NCI-H1436 treated with DMSO at 0.1 percent for 48 hours (cell line): ENCODE measurements at regions not wholly inside any gene's neighbourhood (a gene's known extent, or its start where the extent isn't known, plus 50 kb on each side); places are given as distances from the start of the nearest gene placed in this dataset.
"Not testable (repeated sequence)": the region's sequence is repeated elsewhere in the genome, so short reads cannot be mapped to it uniquely, and the experiment has no call there.

ENCODE experiments used
- DNase-seq: peaks from one replicate; lab custom pipeline; 2025; lab: John Stamatoyannopoulos, UW

DNA sequence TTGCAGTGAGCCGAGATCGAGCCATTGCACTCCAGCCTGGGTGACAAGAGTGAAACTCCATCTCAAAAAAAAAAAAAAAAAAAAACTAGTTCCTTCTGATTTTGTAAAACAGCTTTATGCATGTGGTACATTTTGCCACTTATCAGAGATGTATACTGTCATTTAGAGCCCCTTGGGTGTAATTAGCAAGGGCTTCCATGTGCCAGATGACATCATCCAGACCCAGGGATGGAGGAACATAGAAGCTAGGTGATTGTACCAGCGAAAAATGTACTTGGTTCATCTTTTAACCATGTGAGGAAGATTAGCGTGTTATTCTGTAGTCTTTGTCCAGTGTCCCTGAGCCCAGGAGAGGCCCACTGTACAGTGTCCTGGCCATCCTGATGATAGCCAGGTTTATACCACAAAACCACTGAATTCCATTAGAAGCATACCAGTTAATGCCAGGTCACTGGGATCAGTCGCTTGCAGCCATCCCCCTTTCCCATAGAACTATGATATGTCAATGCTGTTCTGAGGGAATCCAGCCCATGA lies 239.3 kb upstream of the SGCD start:
- no peak for DNase-seq

DNA sequence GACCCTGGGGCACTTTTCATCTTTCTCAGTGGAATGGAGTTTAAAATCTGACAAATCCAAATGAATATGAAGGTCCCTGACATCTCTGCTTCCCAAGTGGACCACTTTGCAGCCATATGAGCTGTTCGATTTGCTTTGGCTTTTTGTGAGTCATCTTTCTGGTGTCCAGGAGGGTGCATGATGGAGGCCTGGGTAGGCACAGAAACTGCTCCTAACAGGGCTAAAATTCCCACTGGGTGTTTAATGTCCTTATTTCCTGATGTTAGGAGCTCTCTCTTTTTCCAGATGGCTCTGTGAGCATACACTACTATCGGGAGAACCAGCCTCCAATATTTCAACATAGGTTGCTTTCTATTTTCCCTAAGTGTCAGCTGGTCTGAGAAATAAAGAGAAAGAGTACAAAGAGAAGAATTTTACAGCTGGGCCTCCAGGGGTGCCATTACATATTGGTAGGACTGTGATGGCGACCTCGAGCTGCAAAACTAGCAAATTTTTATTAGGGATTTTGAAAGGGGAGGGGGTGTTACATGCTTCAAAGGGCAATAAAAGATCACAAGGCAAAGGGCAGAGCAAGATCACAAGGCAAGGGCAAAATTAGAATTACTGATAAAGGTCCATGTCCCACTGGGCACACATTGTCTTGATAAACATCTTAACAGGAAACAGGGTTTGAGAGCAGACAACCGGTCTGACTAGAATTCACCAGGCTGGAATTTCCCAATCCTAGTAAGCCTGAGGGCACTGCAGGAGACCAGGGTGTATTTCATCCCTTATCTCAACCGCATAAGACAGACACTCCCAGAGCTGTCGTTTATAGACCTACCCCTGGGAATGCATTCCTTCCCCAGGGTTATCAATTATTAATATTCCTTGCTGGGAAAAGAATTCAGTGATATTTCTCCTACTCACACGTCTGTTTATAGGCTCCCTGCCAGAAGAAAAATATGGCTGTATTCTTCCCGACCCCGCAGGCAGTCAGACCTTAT lies 236.7 kb upstream of the SGCD start:
- DNase-seq, result not testable (repeated sequence)

DNA sequence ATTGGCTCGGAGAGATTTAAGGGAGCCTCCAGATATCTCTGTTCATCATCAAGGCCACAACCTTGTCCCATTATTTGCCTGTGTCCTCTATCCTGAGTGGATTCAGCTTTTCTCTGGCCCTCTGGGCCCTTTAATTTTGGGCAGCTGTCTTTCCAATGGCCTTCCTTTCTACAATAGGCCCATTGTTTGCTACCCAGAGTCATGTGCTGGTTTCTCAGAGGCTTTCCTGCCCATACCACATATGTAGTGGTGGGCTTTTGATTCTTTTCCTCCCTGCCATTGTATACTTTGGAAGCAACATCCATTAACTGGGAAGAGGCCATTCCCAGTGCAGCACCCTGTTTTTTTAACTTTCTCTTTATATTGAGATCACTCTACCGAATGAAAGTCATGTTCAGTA lies 233.9 kb upstream of the SGCD start:
- no peak for DNase-seq

DNA sequence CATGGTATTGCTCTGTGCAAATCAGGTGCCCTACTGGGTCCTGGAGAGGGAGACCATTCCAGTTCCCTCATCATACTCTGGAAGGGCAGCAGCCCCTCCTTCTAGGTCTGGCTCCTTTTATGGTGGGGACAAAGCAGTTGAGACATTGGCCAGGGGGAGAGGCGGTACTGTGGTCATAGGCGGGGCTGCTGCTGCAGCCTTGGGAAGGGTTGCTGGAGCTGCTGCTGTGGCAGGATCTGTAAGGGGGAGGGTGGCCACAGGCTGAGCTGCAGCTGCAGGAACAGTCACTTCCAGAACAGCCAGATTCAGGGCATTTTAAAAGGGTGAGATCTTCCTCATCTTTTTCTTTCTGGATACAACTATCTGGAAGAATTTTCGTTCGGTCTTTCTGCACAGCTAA lies 233.0 kb upstream of the SGCD start:
- no peak for DNase-seq

DNA sequence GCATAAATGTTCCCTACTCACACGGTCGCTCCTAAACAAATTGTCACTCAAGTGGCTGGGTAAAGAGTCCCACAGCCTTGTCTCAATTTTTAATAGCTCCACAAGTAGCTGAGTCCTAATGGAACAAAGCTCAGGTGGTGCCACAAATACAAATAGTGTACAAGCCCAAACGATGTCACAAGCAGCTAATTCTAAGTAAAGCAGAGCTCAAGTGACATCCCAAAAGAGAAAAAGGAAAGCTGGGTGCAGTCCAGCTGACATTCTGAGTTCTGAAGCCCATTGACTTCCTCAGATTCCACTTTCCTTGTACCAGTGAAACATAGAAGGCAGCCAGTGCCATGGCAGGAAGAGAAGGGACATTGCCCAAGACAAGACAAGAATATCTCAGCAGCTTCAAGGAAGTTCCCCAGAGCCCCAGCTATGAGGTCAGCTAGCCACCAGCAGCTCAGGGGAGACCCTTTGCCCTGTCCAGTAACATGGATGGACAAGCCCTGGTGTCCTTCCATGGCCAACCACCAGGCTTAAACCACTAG lies 231.2 kb upstream of the SGCD start:
- DNase-seq, result no peak

DNA sequence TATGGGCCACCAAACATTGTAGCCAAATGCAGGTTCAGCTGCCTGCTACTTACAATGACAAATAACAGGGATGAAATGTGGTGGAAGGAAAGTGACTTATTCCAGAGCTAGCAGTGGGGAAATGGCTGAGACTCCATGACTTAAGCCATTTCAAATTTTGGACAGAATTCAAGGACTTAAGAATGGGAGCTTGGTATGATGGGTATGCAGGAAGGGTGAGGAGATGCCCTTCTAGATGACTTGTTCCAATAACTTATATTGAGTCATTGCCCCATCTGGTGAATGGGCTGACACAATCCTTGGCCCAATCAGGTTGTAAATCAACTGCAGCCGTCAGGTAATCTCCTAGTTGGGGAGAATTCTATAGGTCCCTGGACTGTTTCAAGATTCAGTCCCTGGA lies 230.7 kb upstream of the SGCD start:
- no peak for DNase-seq

DNA sequence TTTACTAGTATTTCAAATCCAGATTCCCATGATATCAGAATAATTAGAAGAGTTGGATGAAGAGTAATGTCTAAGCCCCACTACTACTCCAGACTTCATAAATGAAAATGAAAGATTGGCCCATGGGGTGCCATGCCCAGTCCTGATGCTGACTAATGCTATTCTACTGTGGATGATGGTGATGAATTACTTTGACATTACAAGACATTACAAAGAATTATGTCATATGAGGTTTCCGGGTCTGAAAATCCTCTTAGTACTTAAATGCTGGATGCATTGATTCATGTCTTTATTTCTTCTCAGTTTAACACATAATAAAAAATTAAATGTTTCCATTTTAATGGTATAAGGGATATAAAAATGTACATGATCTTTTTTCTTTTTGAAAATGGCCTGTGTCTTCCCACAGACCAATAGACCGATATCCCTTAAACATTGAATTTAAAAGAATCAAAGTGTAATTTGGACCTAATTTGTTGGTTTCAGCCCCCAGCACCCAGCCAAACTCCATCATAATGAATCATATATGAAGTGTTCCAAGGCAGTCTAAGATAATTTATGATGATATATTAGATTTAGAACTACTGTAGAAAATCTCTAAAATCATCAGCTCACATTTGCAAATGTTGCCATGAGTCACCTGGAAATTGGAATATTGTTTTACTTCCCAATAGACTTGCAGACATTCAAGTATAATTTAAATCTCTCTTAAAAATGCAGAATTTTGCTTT lies 223.6 kb upstream of the SGCD start:
- no peak for DNase-seq

DNA sequence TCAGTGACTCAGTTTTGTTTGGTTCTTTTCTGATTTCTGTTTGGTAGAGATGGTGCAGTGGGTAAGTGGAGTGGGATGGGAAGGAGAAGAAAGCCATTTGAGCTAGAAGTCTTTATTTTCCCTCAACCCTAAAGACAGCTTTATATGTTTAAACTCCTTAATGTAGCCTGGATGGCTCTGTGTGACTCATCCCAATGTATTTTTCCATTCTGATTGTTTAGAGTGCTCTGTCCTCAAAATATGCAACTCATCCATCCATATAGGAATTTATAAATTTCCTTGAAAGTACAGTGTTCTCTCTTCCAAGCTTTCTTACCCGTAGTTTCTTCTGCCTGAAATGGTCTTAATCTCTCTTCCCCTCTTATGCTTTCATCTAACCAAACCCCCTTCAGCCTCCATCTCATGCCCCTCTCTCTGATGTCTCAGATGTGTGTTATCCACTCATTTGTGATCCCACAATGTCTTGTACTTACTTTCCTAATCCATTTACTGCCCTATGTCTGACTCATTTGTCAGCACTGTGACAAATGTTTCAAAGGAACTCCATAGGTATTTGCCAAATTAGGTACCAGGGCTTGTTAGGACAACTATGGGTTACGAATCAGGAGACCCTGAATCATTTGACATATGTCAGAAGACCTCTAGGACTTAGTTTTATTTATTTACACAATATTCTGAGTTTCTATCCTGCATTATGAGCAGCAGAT lies 217.5 kb upstream of the SGCD start:
- no peak for DNase-seq

DNA sequence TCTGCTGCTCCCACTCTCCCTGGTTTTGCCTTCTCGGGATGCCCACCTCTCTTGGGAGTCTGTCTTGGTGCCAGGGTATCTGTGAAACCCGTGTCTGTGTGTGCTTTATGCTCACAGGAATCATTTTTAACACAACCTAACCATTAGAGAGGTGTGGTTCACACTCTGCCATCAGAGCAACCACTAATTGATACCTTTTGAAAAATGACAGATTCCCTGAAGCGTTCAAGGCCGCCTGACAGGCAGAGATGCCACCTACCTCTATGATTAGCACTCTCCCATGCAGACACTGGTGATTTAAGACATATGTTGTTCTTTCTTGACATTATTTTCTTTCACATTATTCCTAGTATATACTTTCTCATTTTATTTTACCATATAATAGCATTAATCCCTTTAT lies 207.3 kb upstream of the SGCD start:
- DNase-seq, result no peak

DNA sequence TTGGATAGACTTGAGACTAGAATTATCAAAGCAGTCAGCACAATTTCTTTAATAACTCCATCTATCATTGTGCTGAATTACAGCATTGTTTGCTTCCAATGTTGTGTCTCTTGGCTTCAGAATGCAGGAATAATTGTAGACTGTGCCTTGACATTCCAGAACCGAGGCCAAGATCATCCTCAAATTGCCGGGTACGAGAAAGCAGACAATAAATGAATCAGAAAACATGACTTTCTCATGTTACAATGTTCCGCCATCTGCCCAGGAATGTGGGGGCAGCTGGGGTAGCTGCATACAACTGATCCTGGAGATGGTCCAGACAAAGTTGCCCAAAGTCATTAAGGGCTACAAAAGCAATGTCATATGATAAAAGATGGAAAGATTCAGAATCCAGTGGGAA lies 206.2 kb upstream of the SGCD start:
- no peak for DNase-seq

DNA sequence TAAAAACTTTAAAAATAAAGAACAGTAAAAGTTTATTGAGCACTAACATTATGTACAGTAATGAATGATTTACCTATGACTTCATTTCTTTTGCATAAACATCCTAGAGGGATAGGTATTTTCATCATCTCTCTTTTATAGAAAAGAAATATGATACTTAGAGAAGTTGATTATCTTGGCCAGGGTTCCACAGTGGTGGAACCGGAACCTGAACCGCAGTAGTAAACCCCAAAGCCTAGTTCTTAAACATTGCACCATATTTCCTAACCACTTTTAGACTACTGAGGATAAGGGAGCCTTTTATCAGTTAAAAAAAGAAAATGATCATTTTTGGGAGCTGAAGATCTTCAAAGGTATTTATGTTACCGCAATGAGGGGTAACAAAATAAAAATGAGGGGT lies 205.7 kb upstream of the SGCD start:
- no peak for DNase-seq

DNA sequence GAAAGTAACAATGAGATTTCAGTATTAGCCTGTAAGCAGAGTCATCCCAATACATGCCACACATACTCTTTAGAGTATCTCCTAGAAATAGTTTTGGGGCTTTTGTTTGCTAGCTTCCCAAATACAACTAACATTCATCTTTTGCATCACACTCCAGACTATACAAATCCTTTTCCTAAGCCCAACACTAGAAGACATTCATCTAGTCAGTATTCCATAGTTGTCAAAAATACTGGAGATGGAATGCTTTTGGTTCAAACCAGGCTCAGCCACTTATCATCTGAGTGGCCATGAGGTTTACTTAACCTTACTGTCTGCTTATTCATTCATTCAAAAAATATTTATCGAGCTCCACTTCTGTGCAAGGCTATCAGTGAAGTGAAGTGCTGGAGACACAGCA lies 205.1 kb upstream of the SGCD start:
- no peak for DNase-seq

DNA sequence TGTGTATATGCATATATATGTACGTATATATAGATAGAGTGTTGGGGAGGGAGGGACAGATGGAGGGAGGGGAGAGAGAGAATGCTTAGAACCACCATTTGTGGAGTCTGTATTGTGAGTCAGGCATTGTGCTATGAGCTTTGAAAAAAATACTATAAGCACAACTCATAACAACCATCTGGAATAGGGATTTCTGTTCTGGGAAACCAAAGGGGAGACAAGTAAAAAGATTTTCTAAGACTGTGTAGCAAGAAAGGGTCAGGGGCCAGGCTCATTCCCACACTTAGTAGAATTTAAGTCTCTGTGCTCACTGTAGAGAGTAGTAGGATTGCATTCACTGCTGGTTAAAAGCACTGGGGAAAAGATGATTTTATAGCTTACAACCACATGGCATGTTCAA lies 202.3 kb upstream of the SGCD start:
- no peak for DNase-seq

DNA sequence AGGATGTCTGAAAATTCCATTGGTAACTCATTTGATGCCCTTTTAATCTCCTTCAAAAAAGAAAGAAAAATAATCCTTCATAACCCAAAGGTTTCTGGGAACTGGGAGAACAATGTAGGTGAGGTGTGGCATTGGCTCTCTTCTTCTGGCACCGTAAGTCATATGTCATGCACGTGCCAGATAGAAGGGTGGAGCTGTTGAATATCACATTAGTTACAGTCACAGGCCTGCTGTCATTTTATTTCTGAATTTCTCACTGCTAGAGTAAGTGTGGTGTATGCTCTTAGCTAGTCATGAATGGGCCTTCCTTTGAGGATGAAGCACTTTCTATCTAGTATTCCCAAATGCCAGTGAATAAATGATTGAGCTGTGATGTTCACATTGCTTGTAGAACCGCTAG lies 201.8 kb upstream of the SGCD start:
- no peak for DNase-seq

DNA sequence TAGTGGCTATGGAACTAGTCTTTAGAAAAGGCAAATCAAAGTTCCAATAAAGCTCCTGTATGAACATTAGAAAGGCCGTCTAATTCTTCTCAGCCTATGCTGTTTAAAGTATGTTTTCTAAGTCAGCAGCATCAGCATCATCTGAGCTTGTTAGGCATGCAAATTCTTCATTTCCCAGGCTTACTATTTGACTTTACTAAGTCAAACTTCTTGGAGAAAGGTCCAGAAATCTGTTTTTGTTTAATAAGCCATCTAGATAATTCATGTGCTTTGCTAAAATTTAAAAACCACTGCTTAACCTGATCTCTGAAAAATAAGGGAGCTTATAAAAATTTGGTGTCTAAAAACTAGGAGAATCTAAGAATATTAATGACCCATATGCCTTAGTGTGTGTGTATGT lies 200.2 kb upstream of the SGCD start:
- DNase-seq, result no peak

DNA sequence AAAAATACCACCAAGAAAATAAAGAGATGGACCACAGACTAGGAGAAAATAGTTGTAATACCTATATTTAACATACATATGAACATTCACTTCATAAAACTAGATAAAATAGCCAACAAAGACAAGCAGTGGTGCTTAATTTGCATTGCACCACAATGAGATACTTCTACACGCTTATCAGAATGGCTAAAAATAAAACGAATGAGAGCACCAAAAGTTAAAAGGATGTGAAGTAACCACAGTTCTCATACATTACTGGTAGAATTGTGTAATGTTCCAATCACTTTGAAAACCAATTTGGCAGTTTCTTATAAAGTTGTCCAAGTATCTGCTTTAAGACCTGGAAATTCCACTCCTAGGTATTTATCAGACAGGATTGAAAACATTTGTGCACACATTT lies 198.9 kb upstream of the SGCD start:
- DNase-seq, result no peak

DNA sequence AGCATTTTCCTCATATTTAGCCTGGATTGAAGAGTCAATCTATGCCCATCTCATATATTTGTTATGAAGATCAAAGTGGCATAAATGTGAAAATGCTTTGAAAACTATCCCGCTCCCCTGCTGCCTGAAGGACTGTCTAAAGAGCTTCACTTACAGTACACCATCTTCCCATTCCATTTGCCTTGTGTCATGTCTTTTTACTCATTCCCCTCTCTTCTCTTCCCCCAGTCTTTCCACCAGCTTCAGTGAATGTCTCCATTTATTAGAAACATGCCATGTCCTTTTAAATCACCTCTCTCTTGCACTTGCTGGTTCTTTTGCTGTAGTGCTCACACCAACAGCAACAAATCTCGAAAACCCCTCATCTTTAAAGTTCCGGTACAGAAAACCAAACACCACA lies 192.7 kb upstream of the SGCD start:
- DNase-seq, result no peak

DNA sequence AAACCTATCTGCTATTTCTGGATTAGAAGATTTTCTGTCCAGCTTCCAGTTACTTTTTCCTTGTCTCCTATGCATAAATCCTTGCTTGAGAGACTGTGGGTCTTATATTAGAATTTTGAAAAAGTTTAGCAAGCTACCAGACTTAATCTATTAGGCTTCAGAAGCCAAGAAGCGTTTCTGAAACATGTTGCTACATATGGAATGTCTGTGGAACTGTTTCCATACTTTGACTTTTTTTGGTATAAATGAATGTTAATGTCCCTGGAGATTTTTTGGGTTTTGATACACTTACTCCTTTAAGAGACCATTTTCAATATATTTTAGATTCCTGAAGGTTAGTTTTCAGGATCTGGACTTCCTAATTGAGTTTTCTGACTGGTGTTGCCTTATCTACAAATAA lies 191.4 kb upstream of the SGCD start:
- no peak for DNase-seq

DNA sequence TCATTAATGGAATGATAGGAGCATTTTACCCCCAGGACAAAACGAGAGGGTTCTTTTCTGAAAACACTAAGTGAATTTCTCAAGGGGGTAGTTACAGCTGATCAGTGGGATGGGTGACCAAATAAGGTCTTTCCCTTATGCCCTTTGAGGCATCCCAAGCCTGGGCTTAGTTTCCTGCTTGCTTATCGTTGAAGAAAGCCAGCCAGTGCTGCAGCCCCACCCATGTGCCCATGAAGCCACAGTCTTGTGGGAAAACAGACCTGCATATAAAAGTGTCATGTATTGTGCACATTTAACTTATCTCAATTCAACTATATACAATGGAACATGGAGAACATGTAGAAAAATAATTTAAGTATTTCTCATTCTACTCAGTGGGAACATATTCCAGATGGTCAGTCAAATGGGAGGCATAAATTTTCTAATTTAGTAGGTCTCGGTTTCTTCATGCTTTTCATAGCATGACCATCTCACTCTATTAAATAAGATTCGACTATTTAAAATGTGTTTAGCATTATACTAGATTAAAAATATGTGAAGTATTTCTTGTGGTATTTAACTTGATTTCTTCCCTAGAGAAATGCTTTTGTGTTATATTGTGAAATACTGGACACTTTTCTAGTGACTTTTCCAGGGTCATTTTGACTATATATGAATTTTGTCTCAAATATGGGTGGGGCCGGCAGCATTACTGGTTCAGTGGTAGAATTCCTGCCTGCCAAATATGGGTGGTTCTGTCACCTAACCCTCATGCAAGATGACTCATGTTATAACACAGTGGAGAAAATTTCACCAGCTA lies 189.7 kb upstream of the SGCD start:
- no peak for DNase-seq

DNA sequence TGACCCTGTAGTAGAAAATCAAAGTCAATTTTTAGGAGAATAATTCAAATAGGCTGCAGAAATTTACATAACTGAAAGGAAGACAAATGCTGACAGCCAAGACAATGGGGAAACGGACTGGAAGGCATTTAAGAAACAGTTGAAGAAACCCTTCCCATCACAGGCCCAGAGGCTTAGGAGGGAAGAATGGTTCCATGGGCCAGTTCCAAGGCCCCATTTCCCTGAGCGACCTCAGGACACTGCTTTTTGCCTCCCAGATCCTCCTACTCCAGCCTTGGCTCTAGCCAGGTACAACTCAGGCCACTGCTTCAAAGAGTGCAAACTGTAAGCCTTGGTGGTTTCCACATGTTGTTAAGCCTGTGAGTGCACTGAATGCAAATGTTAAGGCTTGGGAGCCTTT lies 184.1 kb upstream of the SGCD start:
- DNase-seq, result no peak

DNA sequence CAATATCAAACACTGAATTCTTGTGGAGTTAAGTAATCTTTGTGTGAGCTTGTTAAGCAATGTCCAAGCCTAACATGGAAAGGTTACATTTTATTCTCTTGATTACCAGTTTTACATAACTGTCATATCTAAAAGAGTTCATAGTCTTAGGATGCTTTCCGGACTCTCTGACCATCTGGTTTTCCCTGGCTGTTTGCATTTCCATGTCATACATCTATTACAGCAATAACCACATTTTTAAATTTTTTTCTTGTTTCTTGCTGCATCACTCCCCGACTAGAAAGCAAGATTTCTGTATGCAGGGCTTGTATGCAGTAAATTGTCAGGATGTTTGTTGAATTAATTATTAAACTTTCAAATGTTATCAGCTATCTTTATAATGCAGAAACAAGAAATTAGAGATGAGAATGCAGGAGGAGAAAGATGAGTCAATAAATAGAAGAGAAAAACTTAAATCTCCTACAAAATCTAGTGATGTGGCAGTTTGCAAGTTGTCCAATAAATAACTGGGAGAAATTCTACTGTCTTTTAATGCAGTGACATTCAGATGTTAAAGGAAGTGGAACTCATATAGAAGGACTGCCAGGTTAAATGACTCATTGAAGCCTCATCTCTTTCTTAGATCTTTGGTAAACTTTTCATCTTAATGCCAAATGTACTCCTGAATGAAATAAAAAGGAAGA lies 179.6 kb upstream of the SGCD start:
- no peak for DNase-seq
